K562 (cell line): ENCODE measurements at regions not wholly inside any gene's neighbourhood (a gene's known extent, or its start where the extent isn't known, plus 50 kb on each side); places are given as distances from the start of the nearest gene placed in this dataset.
A peak's percentile ranks its signal among the peaks of the same experiment; 100 is the strongest.

Source experiments
- ARHGAP35 ChIP-seq: fragments of 450-650 bp; IDR thresholded peaks from 2 replicates; pipeline ENCODE4 v1.6.1; 2018; ENCODE audit not compliant: partially characterized antibody
- ARID3A ChIP-seq: IDR thresholded peaks from 2 replicates; pipeline ENCODE4 v1.6.1; 2012; ENCODE audit warnings: low read depth, low read length, improper control_type of control experiment, borderline replicate concordance
- CEBPZ ChIP-seq: fragments of 150-350 bp; IDR thresholded peaks from 2 replicates; pipeline ENCODE4 v1.6.1; 2014; ENCODE audit warnings: low read depth, mild to moderate bottlenecking, low read length, borderline replicate concordance
- CHD1 ChIP-seq: fragments of 200-600 bp; sonication (generic); IDR thresholded peaks from one replicate; pipeline ENCODE4 v1.6.1; 2012; ENCODE audit warnings: mild to moderate bottlenecking, moderate library complexity, low read length, inconsistent platforms
- FOXJ2 ChIP-seq: fragments of 200-800 bp; sonication (Bioruptor generic); IDR thresholded peaks from 2 replicates; pipeline ENCODE4 v1.6.1; 2016; ENCODE audit warnings: missing genetic modification characterization, missing compliant biosample characterization
- HBP1 ChIP-seq: fragments of 450-650 bp; formaldehyde crosslinking; IDR thresholded peaks from 2 replicates; pipeline ENCODE4 v1.4.0; 2022; ENCODE audit warnings: missing genetic modification characterization
- HCFC1 ChIP-seq: IDR thresholded peaks from 2 replicates; pipeline ENCODE4 v1.6.1; 2012; ENCODE audit warnings: low read depth, low read length, improper control_type of control experiment
- HMG20B ChIP-seq: fragments of 250-450 bp; sonication (Bioruptor Pico); IDR thresholded peaks from 2 replicates; pipeline ENCODE4 v1.5.0; 2021; ENCODE audit warnings: mild to moderate bottlenecking
- HNRNPUL1 ChIP-seq: fragments of 200-400 bp; formaldehyde crosslinking; IDR thresholded peaks from 2 replicates; pipeline ENCODE4 v1.6.1; 2017; ENCODE audit warnings: low read length
- IRF2 ChIP-seq: sonication (generic); formaldehyde crosslinking; IDR thresholded peaks from 2 replicates; pipeline ENCODE4 v1.8.1; 2022; ENCODE audit warnings: mild to moderate bottlenecking, missing genetic modification reagents
- LEF1 ChIP-seq: fragments of 450-650 bp; IDR thresholded peaks from 2 replicates; pipeline ENCODE4 v1.6.1; 2016; ENCODE audit warnings: mild to moderate bottlenecking
- SMAD1 ChIP-seq: fragments of 150-350 bp; IDR thresholded peaks from 2 replicates; pipeline ENCODE4 v1.6.1; 2014; ENCODE audit warnings: low read length, low read depth; ENCODE audit not compliant: partially characterized antibody
- USF1 ChIP-seq: sonication (generic); formaldehyde crosslinking; IDR thresholded peaks from 2 replicates; pipeline ENCODE4 v1.9.0; 2022; ENCODE audit warnings: mild to moderate bottlenecking, missing genetic modification reagents
- ZBTB7A ChIP-seq: IDR thresholded peaks from 2 replicates; pipeline ENCODE4 v1.6.1; 2011; ENCODE audit warnings: low read depth, mild to moderate bottlenecking, low read length, moderate library complexity, borderline replicate concordance; ENCODE audit not compliant: control insufficient read depth
- ZNF174 ChIP-seq: fragments of 250-450 bp; sonication (Bioruptor Pico); IDR thresholded peaks from 2 replicates; pipeline ENCODE4 v1.4.0; 2020; ENCODE audit warnings: mild to moderate bottlenecking
- ZNF277 ChIP-seq: fragments of 250-450 bp; sonication (Bioruptor Pico); IDR thresholded peaks from 2 replicates; pipeline ENCODE4 v1.8.0; 2022; ENCODE audit warnings: inconsistent platforms, mild to moderate bottlenecking, moderate library complexity, borderline replicate concordance
- ZNF445 ChIP-seq: fragments of 250-450 bp; sonication (Bioruptor Pico); IDR thresholded peaks from 2 replicates; pipeline ENCODE4 v1.4.0; 2020; ENCODE audit warnings: low read depth, mild to moderate bottlenecking, moderate library complexity
- ZNF699 ChIP-seq: fragments of 250-450 bp; sonication (Bioruptor Pico); IDR thresholded peaks from 2 replicates; pipeline ENCODE4 v1.8.0; 2021; ENCODE audit warnings: mild to moderate bottlenecking, moderate library complexity; ENCODE audit not compliant: insufficient replicate concordance
- ZNF778 ChIP-seq: fragments of 450-650 bp; formaldehyde crosslinking; IDR thresholded peaks from 2 replicates; pipeline ENCODE4 v1.4.0; 2020; ENCODE audit warnings: mild to moderate bottlenecking, moderate library complexity
- ZNF79 ChIP-seq: fragments of 250-450 bp; sonication (Bioruptor Pico); IDR thresholded peaks from 2 replicates; pipeline ENCODE4 v1.4.0; 2020; ENCODE audit warnings: low read depth, mild to moderate bottlenecking, moderate library complexity

- TF ChIP-seq FOXJ2 (tag): no peak
- TF ChIP-seq HNRNPUL1: no peak
- TF ChIP-seq USF1: no peak
- no peak for TF ChIP-seq ARID3A
- TF ChIP-seq IRF2 (CRISPR knock-in tag): no peak
- no peak for TF ChIP-seq ZNF174 (CRISPR knock-in tag)
- no peak for TF ChIP-seq HMG20B
- TF ChIP-seq ARHGAP35: no peak
- no peak for TF ChIP-seq HCFC1
- no peak; the same call in 1 of the 2 replicates for TF ChIP-seq LEF1
- no peak for TF ChIP-seq CHD1
- no peak for TF ChIP-seq ZNF445 (CRISPR knock-in tag)
- no peak for TF ChIP-seq CEBPZ
- TF ChIP-seq SMAD1: no peak
- TF ChIP-seq ZNF277 (CRISPR knock-in tag): no peak
- TF ChIP-seq ZBTB7A: no peak
- TF ChIP-seq HBP1: peak; percentile 82; the same call in 1 of the 2 replicates
- TF ChIP-seq ZNF778 (CRISPR knock-in tag): no peak
- TF ChIP-seq ZNF699 (CRISPR knock-in tag): no peak
- TF ChIP-seq ZNF79 (CRISPR knock-in tag): no peak
Observed at GRCh38 chr1:22341791-22342605, 109.7 kb upstream of the ZBTB40 start (continued).
